ENCODE measurements at regions not wholly inside any gene's neighbourhood (a gene's known extent, or its start where the extent isn't known, plus 50 kb on each side); places are given as distances from the start of the nearest gene placed in this dataset.

DNA sequence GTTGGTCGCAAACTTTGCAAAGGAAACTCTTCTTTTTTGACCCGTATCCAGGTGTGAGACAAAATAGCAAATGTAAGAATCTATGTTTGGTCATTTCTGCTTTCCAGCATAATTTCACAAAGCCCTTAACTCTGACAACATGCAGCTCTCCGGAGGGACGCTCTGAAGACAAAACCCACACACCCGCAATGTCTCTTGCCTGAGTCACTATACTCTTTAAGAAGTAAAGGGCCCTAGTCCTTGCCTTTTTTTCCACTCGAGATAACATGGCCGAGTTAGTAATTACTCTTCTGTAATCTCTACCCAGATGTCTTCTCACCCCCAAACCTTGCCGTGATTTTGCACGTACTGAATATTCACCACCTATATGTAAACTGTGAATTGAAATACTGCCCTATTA, 115.7 kb upstream of the ADAMTS9 start:
- Histone ChIP-seq H3K9me3 (no peaks in the 10 kb centered on the region), H3K27ac (no peak overlapping the region), H3K4me1 (no peaks in the 10 kb centered on the region), H3K4me3 (no peak overlapping the region), H3K36me3 (ENCODE audit: insufficient read depth in 1 of 2, low read depth in 1 of 2) (peaks cover 0 to 4% of the 10 kb centered on the region in 2 donors), H3K27me3 (ENCODE audit: insufficient read depth in 3 of 3, low read length in 2 of 3) (no peaks in the 10 kb centered on the region)
- TF ChIP-seq, protein P1, sequence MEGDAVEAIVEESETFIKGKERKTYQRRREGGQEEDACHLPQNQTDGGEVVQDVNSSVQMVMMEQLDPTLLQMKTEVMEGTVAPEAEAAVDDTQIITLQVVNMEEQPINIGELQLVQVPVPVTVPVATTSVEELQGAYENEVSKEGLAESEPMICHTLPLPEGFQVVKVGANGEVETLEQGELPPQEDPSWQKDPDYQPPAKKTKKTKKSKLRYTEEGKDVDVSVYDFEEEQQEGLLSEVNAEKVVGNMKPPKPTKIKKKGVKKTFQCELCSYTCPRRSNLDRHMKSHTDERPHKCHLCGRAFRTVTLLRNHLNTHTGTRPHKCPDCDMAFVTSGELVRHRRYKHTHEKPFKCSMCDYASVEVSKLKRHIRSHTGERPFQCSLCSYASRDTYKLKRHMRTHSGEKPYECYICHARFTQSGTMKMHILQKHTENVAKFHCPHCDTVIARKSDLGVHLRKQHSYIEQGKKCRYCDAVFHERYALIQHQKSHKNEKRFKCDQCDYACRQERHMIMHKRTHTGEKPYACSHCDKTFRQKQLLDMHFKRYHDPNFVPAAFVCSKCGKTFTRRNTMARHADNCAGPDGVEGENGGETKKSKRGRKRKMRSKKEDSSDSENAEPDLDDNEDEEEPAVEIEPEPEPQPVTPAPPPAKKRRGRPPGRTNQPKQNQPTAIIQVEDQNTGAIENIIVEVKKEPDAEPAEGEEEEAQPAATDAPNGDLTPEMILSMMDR (IDR thresholded peaks at IDR 0.05): no peak
- no peak for ATAC-seq
- intact Hi-C loops (cut with DNase I): no loop called here
- no peak for DNase-seq
- 89 to 93% (median 90%) methylated on average over 9 of the region's 9 CpGs for WGBS, 3 donors

DNA sequence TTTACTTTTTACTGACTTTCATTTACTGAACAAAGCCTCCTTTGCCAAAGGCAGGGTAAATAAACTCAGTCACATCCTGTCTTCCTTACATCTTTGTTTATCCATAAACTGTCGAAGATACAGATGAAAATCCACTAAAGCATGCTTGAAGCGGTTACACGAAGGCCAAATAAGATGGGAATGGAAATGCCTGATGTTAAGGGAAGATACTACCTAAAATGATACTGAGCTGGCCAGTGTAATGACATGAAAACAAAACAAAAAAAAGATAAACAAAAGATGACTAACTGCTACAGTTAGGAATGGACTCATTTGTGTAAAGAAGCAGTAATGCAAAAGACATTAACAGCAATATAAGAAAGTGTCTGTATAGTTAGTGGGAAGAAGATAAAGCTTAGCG, 114.7 kb upstream of the ADAMTS9 start:
- Histone ChIP-seq H3K27ac (no peak overlapping the region), H3K4me3 (no peak overlapping the region), H3K4me1 (no peaks in the 10 kb centered on the region), H3K27me3 (ENCODE audit: insufficient read depth in 3 of 3, low read length in 2 of 3) (no peaks in the 10 kb centered on the region), H3K9me3 (no peaks in the 10 kb centered on the region), H3K36me3 (ENCODE audit: insufficient read depth in 1 of 2, low read depth in 1 of 2) (peaks cover 0 to 4% of the 10 kb centered on the region in 2 donors)
- TF ChIP-seq, protein P1 (IDR thresholded peaks at IDR 0.05): no peak
- 91 to 94% (median 92%) methylated on average over 4 of the region's 4 CpGs for WGBS, 3 donors
- no peak for DNase-seq
- ATAC-seq: no peak
- intact Hi-C loops (cut with DNase I): no loop called here

GRCh38 chr3:64801856-64802255, 114.1 kb upstream of the ADAMTS9 start:
- TF ChIP-seq, protein P1 (IDR thresholded peaks at IDR 0.05): no peak
- Histone ChIP-seq H3K4me1 (no peaks in the 10 kb centered on the region), H3K27me3 (ENCODE audit: insufficient read depth in 3 of 3, low read length in 2 of 3) (no peaks in the 10 kb centered on the region), H3K9me3 (no peaks in the 10 kb centered on the region), H3K4me3 (no peak overlapping the region), H3K36me3 (ENCODE audit: insufficient read depth in 1 of 2, low read depth in 1 of 2) (peaks cover 0 to 4% of the 10 kb centered on the region in 2 donors), H3K27ac (no peak overlapping the region)
- ATAC-seq: no peak
- intact Hi-C loops (cut with DNase I): no loop called here
- DNase-seq: no peak
- WGBS, 3 donors: 86 to 92% (median 88%) methylated on average over 3 of the region's 3 CpGs

- ATAC-seq (no peak), DNase-seq (no peak)
- intact Hi-C loops (cut with DNase I): no loop called here
- Histone ChIP-seq H3K27me3 (ENCODE audit: insufficient read depth in 3 of 3, low read length in 2 of 3) (no peaks in the 10 kb centered on the region), H3K36me3 (ENCODE audit: insufficient read depth in 1 of 2, low read depth in 1 of 2) (peaks cover 0 to 4% of the 10 kb centered on the region in 2 donors), H3K4me1 (no peaks in the 10 kb centered on the region), H3K9me3 (no peaks in the 10 kb centered on the region), H3K4me3 (no peak overlapping the region), H3K27ac (no peak overlapping the region)
- TF ChIP-seq, protein P1 (IDR thresholded peaks at IDR 0.05): no peak
- WGBS, 3 donors: 83 to 84% (median 84%) methylated on average over 8 of the region's 8 CpGs
Observed at GRCh38 chr3:64799606-64800005, 111.8 kb upstream of the ADAMTS9 start.

- TF ChIP-seq, protein P1 (IDR thresholded peaks at IDR 0.05): no peak
- 36 to 66% (median 50%) methylated on average over 5 of the region's 5 CpGs for WGBS, 3 donors
- ATAC-seq (peak in 3 of 4 donors; percentile 60 to 80 (median 77)), DNase-seq (peak; percentile 26 to 70)
- intact Hi-C loops (cut with DNase I): no loop called here
- Histone ChIP-seq H3K27me3 (ENCODE audit: insufficient read depth in 3 of 3, low read length in 2 of 3) (no peaks in the 10 kb centered on the region), H3K36me3 (ENCODE audit: insufficient read depth in 1 of 2, low read depth in 1 of 2) (peaks cover 0 to 4% of the 10 kb centered on the region in 2 donors), H3K9me3 (no peaks in the 10 kb centered on the region), H3K4me3 (no peak overlapping the region), H3K27ac (no peak overlapping the region), H3K4me1 (no peaks in the 10 kb centered on the region)
Observed at GRCh38 chr3:64798316-64798715, 110.5 kb upstream of the ADAMTS9 start.
